ENCODE measurements at regions not wholly inside any gene's neighbourhood (a gene's known extent, or its start where the extent isn't known, plus 50 kb on each side); places are given as distances from the start of the nearest gene placed in this dataset.

DNA sequence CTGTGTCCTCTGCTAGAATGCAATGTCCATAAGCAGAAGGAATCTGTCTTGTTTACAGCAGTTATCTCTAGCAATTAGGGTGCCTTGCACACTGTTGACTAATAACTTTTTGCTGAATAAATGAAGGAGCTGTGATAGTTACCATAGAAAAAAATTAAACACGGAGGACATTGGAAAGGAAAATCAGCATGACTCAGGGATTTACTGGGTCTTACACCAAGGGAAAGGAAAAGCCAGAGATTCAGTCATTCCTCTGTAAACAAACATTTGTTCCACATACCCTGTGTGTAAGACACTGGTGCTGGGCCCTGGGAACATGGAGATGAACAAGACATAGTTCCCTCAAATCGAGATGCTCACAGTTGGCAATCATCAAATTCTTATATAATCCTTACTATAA is 183.3 kb downstream of the PTGER3 start:
- Mint-ChIP-seq H3K27ac (ENCODE audit: unreplicated experiment) (no peak overlapping the region), H3K27me3 (ENCODE audit: unreplicated experiment) (no peaks in the 10 kb centered on the region), H3K9me3 (ENCODE audit: unreplicated experiment) (no peaks in the 10 kb centered on the region), H3K4me3 (ENCODE audit: unreplicated experiment) (no peak overlapping the region), H3K36me3 (ENCODE audit: unreplicated experiment) (no peaks in the 10 kb centered on the region), H3K4me1 (ENCODE audit: low read depth, unreplicated experiment) (no peaks in the 10 kb centered on the region)
- TF ChIP-seq, protein P1, sequence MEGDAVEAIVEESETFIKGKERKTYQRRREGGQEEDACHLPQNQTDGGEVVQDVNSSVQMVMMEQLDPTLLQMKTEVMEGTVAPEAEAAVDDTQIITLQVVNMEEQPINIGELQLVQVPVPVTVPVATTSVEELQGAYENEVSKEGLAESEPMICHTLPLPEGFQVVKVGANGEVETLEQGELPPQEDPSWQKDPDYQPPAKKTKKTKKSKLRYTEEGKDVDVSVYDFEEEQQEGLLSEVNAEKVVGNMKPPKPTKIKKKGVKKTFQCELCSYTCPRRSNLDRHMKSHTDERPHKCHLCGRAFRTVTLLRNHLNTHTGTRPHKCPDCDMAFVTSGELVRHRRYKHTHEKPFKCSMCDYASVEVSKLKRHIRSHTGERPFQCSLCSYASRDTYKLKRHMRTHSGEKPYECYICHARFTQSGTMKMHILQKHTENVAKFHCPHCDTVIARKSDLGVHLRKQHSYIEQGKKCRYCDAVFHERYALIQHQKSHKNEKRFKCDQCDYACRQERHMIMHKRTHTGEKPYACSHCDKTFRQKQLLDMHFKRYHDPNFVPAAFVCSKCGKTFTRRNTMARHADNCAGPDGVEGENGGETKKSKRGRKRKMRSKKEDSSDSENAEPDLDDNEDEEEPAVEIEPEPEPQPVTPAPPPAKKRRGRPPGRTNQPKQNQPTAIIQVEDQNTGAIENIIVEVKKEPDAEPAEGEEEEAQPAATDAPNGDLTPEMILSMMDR (IDR thresholded peaks at IDR 0.05; ENCODE audit: partially characterized antibody, unreplicated experiment): no peak
- DNase-seq: no peak

DNA sequence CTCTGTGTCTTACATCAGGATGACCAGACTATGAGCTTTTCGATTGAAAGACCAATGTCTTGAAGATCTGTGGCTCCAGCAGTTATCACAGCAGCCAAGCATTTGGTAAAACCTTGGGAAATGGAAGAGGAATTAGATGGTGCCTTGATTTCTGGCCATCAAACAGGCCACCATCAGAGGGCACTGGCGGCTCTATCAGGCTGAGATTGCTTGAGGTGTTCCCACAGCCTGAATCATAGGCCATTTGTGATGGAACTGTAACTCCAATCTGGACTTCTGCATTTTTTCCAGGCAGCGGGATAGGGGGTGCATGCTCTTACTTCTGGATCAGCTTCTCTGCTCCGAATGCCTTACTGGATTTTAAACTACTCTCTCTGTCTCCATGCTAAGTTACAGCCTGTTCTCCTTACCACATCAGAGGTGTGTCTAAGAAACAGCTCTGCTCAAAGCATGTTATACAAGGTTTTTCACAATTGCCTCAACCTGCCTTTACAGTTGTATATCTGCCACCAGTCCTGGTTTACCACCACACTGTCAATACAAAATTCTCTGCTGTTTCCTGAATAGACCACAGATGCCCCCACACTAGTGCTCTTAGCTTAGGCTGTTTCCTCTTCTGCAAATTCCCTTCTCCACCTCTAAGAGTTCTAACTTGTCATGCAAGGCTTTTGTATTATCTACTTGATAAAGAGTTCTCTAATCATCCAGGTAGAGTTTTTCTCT is 180.9 kb downstream of the PTGER3 start:
- Mint-ChIP-seq H3K27ac (ENCODE audit: unreplicated experiment) (no peak overlapping the region), H3K36me3 (ENCODE audit: unreplicated experiment) (no peaks in the 10 kb centered on the region), H3K27me3 (ENCODE audit: unreplicated experiment) (no peaks in the 10 kb centered on the region), H3K4me3 (ENCODE audit: unreplicated experiment) (no peak overlapping the region), H3K9me3 (ENCODE audit: unreplicated experiment) (no peaks in the 10 kb centered on the region), H3K4me1 (ENCODE audit: low read depth, unreplicated experiment) (no peaks in the 10 kb centered on the region)
- TF ChIP-seq, protein P1 (IDR thresholded peaks at IDR 0.05; ENCODE audit: partially characterized antibody, unreplicated experiment): no peak
- no peak for DNase-seq

DNA sequence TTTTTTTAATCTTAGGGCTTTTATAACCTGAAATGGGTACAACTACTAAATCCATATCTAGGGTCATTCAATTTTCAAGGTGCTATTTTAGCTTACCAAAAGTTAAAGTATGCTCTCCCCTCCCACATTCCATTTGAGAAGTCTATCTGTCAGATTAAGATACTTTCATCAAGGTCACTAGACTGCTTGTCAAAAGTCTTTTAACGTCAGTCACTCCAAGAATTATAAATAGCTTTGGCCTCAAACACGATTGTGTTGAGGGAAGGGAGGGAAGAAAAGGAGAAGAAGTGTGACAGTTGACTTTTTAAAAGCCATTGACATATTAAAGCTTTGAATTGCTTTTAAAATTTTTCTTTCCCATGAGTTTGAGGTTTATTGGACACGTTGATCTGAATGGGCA is 175.8 kb downstream of the PTGER3 start:
- TF ChIP-seq, protein P1 (IDR thresholded peaks at IDR 0.05; ENCODE audit: partially characterized antibody, unreplicated experiment): no peak
- peaks cover 2% of the 10 kb centered on the region for H3K27me3 Mint-ChIP-seq (ENCODE audit: unreplicated experiment)
- H3K27ac Mint-ChIP-seq (ENCODE audit: unreplicated experiment): no peak overlapping the region
- no peaks in the 10 kb centered on the region for H3K4me1 Mint-ChIP-seq (ENCODE audit: low read depth, unreplicated experiment)
- H3K36me3 Mint-ChIP-seq (ENCODE audit: unreplicated experiment): no peaks in the 10 kb centered on the region
- no peak overlapping the region for H3K4me3 Mint-ChIP-seq (ENCODE audit: unreplicated experiment)
- H3K9me3 Mint-ChIP-seq (ENCODE audit: unreplicated experiment): no peaks in the 10 kb centered on the region
- DNase-seq: no peak

DNA sequence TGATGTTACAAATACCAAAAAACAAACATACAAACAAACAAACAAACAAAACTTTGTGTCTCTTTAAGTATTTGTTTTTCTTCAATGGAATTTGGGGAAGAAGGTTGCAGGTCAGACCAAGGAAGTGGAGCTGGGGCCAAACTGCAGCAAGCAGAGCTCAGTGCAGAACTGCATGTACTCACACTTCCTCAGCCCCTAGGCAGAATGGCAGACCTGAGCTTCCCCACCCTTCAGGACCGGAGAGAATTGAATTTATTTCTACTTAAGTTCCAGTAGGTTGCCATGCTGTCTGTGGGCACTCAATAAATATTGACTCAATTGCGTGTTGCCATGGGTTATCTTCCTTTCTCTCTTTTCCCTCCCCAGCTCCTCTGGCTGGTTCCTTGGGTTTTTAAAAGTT is 173.6 kb downstream of the PTGER3 start:
- DNase-seq: no peak
- H3K27me3 Mint-ChIP-seq (ENCODE audit: unreplicated experiment): peaks cover 2% of the 10 kb centered on the region
- no peaks in the 10 kb centered on the region for H3K36me3 Mint-ChIP-seq (ENCODE audit: unreplicated experiment)
- TF ChIP-seq, protein P1 (IDR thresholded peaks at IDR 0.05; ENCODE audit: partially characterized antibody, unreplicated experiment): no peak
- H3K9me3 Mint-ChIP-seq (ENCODE audit: unreplicated experiment): no peaks in the 10 kb centered on the region
- no peak overlapping the region for H3K27ac Mint-ChIP-seq (ENCODE audit: unreplicated experiment)
- no peak overlapping the region for H3K4me3 Mint-ChIP-seq (ENCODE audit: unreplicated experiment)
- no peaks in the 10 kb centered on the region for H3K4me1 Mint-ChIP-seq (ENCODE audit: low read depth, unreplicated experiment)

DNA sequence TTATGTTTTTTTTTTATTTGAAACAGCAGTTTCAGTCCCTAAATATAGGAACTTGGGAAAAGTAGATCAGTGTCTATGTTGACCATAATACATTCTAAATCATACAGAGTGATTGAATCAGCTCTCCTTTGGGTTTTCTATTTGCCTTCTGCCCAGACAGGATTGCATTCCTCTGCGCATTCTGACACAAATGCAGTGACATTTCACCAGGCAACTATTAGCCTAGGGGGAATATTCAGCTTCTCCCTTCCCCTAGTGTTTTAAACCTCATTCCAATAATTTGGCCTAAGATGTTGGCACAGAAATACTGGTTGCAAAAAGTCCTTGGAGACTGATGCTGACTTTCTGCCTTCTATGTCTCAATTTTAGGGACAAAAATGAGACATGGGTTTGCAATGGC is 172.8 kb downstream of the PTGER3 start:
- peaks cover 2% of the 10 kb centered on the region for H3K27me3 Mint-ChIP-seq (ENCODE audit: unreplicated experiment)
- H3K36me3 Mint-ChIP-seq (ENCODE audit: unreplicated experiment): no peaks in the 10 kb centered on the region
- no peaks in the 10 kb centered on the region for H3K4me1 Mint-ChIP-seq (ENCODE audit: low read depth, unreplicated experiment)
- H3K9me3 Mint-ChIP-seq (ENCODE audit: unreplicated experiment): no peaks in the 10 kb centered on the region
- no peak overlapping the region for H3K27ac Mint-ChIP-seq (ENCODE audit: unreplicated experiment)
- TF ChIP-seq, protein P1 (IDR thresholded peaks at IDR 0.05; ENCODE audit: partially characterized antibody, unreplicated experiment): no peak
- H3K4me3 Mint-ChIP-seq (ENCODE audit: unreplicated experiment): no peak overlapping the region
- DNase-seq: no peak
